ENCODE measurements at regions not wholly inside any gene's neighbourhood (a gene's known extent, or its start where the extent isn't known, plus 50 kb on each side); places are given as distances from the start of the nearest gene placed in this dataset.

- no peak overlapping the region for H3K4me3 ChIP-seq (ENCODE audit: low read length in 2 of 2)
- no peak overlapping the region for H3K27ac ChIP-seq (ENCODE audit: low read depth in 1 of 2, low read length in 1 of 2)
- H3K4me1 ChIP-seq (ENCODE audit: control insufficient read depth in 2 of 2, insufficient read depth in 2 of 2, low read length in 2 of 2), result no peaks in the 10 kb centered on the region
- 94% methylated on average over 15 of the region's 15 CpGs for WGBS
- no peaks in the 10 kb centered on the region for H3K9me3 ChIP-seq (ENCODE audit: control insufficient read depth in 2 of 2, insufficient read depth in 1 of 2, low read length in 1 of 2)
- no peak for DNase-seq (ENCODE audit: low read depth in 6 of 9, low spot score in 9 of 9)
- no peaks in the 10 kb centered on the region for H3K27me3 ChIP-seq (ENCODE audit: control insufficient read depth in 2 of 2, insufficient read depth in 1 of 2, low read length in 1 of 2)
- no peaks in the 10 kb centered on the region for H3K36me3 ChIP-seq (ENCODE audit: control insufficient read depth in 2 of 2, insufficient read depth in 2 of 2, low read length in 1 of 2)
Observed at GRCh38 chr10:128861018-128861901, 605.8 kb upstream of the MGMT start.

- H3K9me3 ChIP-seq (ENCODE audit: control insufficient read depth in 2 of 2, insufficient read depth in 1 of 2, low read length in 1 of 2), result no peaks in the 10 kb centered on the region
- H3K4me1 ChIP-seq (ENCODE audit: control insufficient read depth in 2 of 2, insufficient read depth in 2 of 2, low read length in 2 of 2), result no peaks in the 10 kb centered on the region
- WGBS, result 98% methylated on average over 6 of the region's 6 CpGs
- DNase-seq (ENCODE audit: low read depth in 6 of 9, low spot score in 9 of 9), result no peak
- H3K36me3 ChIP-seq (ENCODE audit: control insufficient read depth in 2 of 2, insufficient read depth in 2 of 2, low read length in 1 of 2), result no peaks in the 10 kb centered on the region
- H3K27me3 ChIP-seq (ENCODE audit: control insufficient read depth in 2 of 2, insufficient read depth in 1 of 2, low read length in 1 of 2), result no peaks in the 10 kb centered on the region
- H3K27ac ChIP-seq (ENCODE audit: low read depth in 1 of 2, low read length in 1 of 2), result no peak overlapping the region
- no peak overlapping the region for H3K4me3 ChIP-seq (ENCODE audit: low read length in 2 of 2)
Observed at GRCh38 chr10:128863411-128863810, 603.6 kb upstream of the MGMT start.

GRCh38 chr10:128863823-128864405 lies 603.1 kb upstream of the MGMT start:
- Histone ChIP-seq H3K4me3 (ENCODE audit: low read length in 2 of 2) (no peak overlapping the region), H3K9me3 (ENCODE audit: control insufficient read depth in 2 of 2, insufficient read depth in 1 of 2, low read length in 1 of 2) (no peaks in the 10 kb centered on the region), H3K27ac (ENCODE audit: low read depth in 1 of 2, low read length in 1 of 2) (no peak overlapping the region), H3K4me1 (ENCODE audit: control insufficient read depth in 2 of 2, insufficient read depth in 2 of 2, low read length in 2 of 2) (no peaks in the 10 kb centered on the region), H3K36me3 (ENCODE audit: control insufficient read depth in 2 of 2, insufficient read depth in 2 of 2, low read length in 1 of 2) (no peaks in the 10 kb centered on the region), H3K27me3 (ENCODE audit: control insufficient read depth in 2 of 2, insufficient read depth in 1 of 2, low read length in 1 of 2) (no peaks in the 10 kb centered on the region)
- DNase-seq (ENCODE audit: low read depth in 6 of 9, low spot score in 9 of 9), result no peak
- WGBS, result 98% methylated on average over 8 of the region's 8 CpGs

GRCh38 chr10:128864554-128865295 lies 602.3 kb upstream of the MGMT start:
- H3K27ac ChIP-seq (ENCODE audit: low read depth in 1 of 2, low read length in 1 of 2), result no peak overlapping the region
- H3K4me1 ChIP-seq (ENCODE audit: control insufficient read depth in 2 of 2, insufficient read depth in 2 of 2, low read length in 2 of 2), result no peaks in the 10 kb centered on the region
- WGBS, result 91% methylated on average over 13 of the region's 13 CpGs
- no peak overlapping the region for H3K4me3 ChIP-seq (ENCODE audit: low read length in 2 of 2)
- H3K36me3 ChIP-seq (ENCODE audit: control insufficient read depth in 2 of 2, insufficient read depth in 2 of 2, low read length in 1 of 2), result no peaks in the 10 kb centered on the region
- no peak for DNase-seq (ENCODE audit: low read depth in 6 of 9, low spot score in 9 of 9)
- H3K9me3 ChIP-seq (ENCODE audit: control insufficient read depth in 2 of 2, insufficient read depth in 1 of 2, low read length in 1 of 2), result no peaks in the 10 kb centered on the region
- H3K27me3 ChIP-seq (ENCODE audit: control insufficient read depth in 2 of 2, insufficient read depth in 1 of 2, low read length in 1 of 2), result no peaks in the 10 kb centered on the region

GRCh38 chr10:128865436-128866195 lies 601.4 kb upstream of the MGMT start:
- Histone ChIP-seq H3K4me3 (ENCODE audit: low read length in 2 of 2) (no peak overlapping the region), H3K36me3 (ENCODE audit: control insufficient read depth in 2 of 2, insufficient read depth in 2 of 2, low read length in 1 of 2) (no peaks in the 10 kb centered on the region), H3K27ac (ENCODE audit: low read depth in 1 of 2, low read length in 1 of 2) (no peak overlapping the region), H3K27me3 (ENCODE audit: control insufficient read depth in 2 of 2, insufficient read depth in 1 of 2, low read length in 1 of 2) (no peaks in the 10 kb centered on the region), H3K9me3 (ENCODE audit: control insufficient read depth in 2 of 2, insufficient read depth in 1 of 2, low read length in 1 of 2) (no peaks in the 10 kb centered on the region), H3K4me1 (ENCODE audit: control insufficient read depth in 2 of 2, insufficient read depth in 2 of 2, low read length in 2 of 2) (no peaks in the 10 kb centered on the region)
- WGBS, result 83% methylated on average over 14 of the region's 14 CpGs
- no peak for DNase-seq (ENCODE audit: low read depth in 6 of 9, low spot score in 9 of 9)

GRCh38 chr10:128866551-128866950 lies 600.5 kb upstream of the MGMT start:
- H3K27me3 ChIP-seq (ENCODE audit: control insufficient read depth in 2 of 2, insufficient read depth in 1 of 2, low read length in 1 of 2), result no peaks in the 10 kb centered on the region
- H3K4me3 ChIP-seq (ENCODE audit: low read length in 2 of 2), result no peak overlapping the region
- H3K27ac ChIP-seq (ENCODE audit: low read depth in 1 of 2, low read length in 1 of 2), result no peak overlapping the region
- H3K36me3 ChIP-seq (ENCODE audit: control insufficient read depth in 2 of 2, insufficient read depth in 2 of 2, low read length in 1 of 2), result no peaks in the 10 kb centered on the region
- no peak for DNase-seq (ENCODE audit: low read depth in 6 of 9, low spot score in 9 of 9)
- H3K4me1 ChIP-seq (ENCODE audit: control insufficient read depth in 2 of 2, insufficient read depth in 2 of 2, low read length in 2 of 2), result no peaks in the 10 kb centered on the region
- 86% methylated on average over 5 of the region's 5 CpGs for WGBS
- H3K9me3 ChIP-seq (ENCODE audit: control insufficient read depth in 2 of 2, insufficient read depth in 1 of 2, low read length in 1 of 2), result no peaks in the 10 kb centered on the region

- no peak overlapping the region for H3K27ac ChIP-seq (ENCODE audit: low read depth in 1 of 2, low read length in 1 of 2)
- no peak overlapping the region for H3K4me3 ChIP-seq (ENCODE audit: low read length in 2 of 2)
- no peaks in the 10 kb centered on the region for H3K9me3 ChIP-seq (ENCODE audit: control insufficient read depth in 2 of 2, insufficient read depth in 1 of 2, low read length in 1 of 2)
- no peak for DNase-seq (ENCODE audit: low read depth in 6 of 9, low spot score in 9 of 9)
- no peaks in the 10 kb centered on the region for H3K4me1 ChIP-seq (ENCODE audit: control insufficient read depth in 2 of 2, insufficient read depth in 2 of 2, low read length in 2 of 2)
- WGBS, result 92% methylated on average over 8 of the region's 8 CpGs
- H3K27me3 ChIP-seq (ENCODE audit: control insufficient read depth in 2 of 2, insufficient read depth in 1 of 2, low read length in 1 of 2), result no peaks in the 10 kb centered on the region
- H3K36me3 ChIP-seq (ENCODE audit: control insufficient read depth in 2 of 2, insufficient read depth in 2 of 2, low read length in 1 of 2), result no peaks in the 10 kb centered on the region
Observed at GRCh38 chr10:128867210-128867609, 599.8 kb upstream of the MGMT start.

GRCh38 chr10:128867819-128868218 lies 599.2 kb upstream of the MGMT start:
- no peak overlapping the region for H3K4me3 ChIP-seq (ENCODE audit: low read length in 2 of 2)
- no peaks in the 10 kb centered on the region for H3K27me3 ChIP-seq (ENCODE audit: control insufficient read depth in 2 of 2, insufficient read depth in 1 of 2, low read length in 1 of 2)
- DNase-seq (ENCODE audit: low read depth in 6 of 9, low spot score in 9 of 9), result no peak
- H3K9me3 ChIP-seq (ENCODE audit: control insufficient read depth in 2 of 2, insufficient read depth in 1 of 2, low read length in 1 of 2), result no peaks in the 10 kb centered on the region
- no peaks in the 10 kb centered on the region for H3K4me1 ChIP-seq (ENCODE audit: control insufficient read depth in 2 of 2, insufficient read depth in 2 of 2, low read length in 2 of 2)
- no peak overlapping the region for H3K27ac ChIP-seq (ENCODE audit: low read depth in 1 of 2, low read length in 1 of 2)
- 97% methylated on average over 8 of the region's 8 CpGs for WGBS
- H3K36me3 ChIP-seq (ENCODE audit: control insufficient read depth in 2 of 2, insufficient read depth in 2 of 2, low read length in 1 of 2), result no peaks in the 10 kb centered on the region

All from thymus (tissue), 11 donors.